ENCODE measurements at regions not wholly inside any gene's neighbourhood (a gene's known extent, or its start where the extent isn't known, plus 50 kb on each side); places are given as distances from the start of the nearest gene placed in this dataset.

DNA sequence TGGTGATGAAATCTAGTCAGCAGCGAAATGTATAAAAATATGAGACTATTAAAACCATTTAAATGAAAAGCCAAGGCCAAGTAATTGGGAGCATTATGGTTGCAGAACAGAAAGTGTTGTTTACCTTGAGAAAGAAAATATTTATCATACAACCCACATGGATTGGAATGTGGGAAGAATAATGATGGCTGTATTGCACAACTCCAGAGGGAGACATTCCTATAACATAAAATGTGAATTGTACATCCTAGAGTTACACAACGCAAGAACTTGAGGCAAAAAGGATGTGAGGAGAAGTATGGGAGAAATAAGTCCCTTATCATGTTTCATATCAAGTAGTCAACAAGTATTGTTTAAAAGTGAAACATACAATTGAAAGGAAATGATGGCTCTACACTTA, 1014.0 kb upstream of the SEMA6A start:
- H3K36me3 ChIP-seq, result no peaks in the 10 kb centered on the region
- WGBS, 5 donors, result 65 to 85% (median 80%) methylated on average over 2 of the region's 2 CpGs
- H3K27me3 ChIP-seq, result no peaks in the 10 kb centered on the region
- no peak for TF ChIP-seq EP300 (IDR thresholded peaks at IDR 0.05)
- TF ChIP-seq, protein P1, sequence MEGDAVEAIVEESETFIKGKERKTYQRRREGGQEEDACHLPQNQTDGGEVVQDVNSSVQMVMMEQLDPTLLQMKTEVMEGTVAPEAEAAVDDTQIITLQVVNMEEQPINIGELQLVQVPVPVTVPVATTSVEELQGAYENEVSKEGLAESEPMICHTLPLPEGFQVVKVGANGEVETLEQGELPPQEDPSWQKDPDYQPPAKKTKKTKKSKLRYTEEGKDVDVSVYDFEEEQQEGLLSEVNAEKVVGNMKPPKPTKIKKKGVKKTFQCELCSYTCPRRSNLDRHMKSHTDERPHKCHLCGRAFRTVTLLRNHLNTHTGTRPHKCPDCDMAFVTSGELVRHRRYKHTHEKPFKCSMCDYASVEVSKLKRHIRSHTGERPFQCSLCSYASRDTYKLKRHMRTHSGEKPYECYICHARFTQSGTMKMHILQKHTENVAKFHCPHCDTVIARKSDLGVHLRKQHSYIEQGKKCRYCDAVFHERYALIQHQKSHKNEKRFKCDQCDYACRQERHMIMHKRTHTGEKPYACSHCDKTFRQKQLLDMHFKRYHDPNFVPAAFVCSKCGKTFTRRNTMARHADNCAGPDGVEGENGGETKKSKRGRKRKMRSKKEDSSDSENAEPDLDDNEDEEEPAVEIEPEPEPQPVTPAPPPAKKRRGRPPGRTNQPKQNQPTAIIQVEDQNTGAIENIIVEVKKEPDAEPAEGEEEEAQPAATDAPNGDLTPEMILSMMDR (IDR thresholded peaks at IDR 0.05), result no peak
- no peak for TF ChIP-seq POLR2A (IDR thresholded peaks at IDR 0.05)
- TF ChIP-seq POLR2AphosphoS5 (IDR thresholded peaks at IDR 0.05), result no peak
- no peak for DNase-seq
- no peak overlapping the region for H3K27ac ChIP-seq
- H3K4me1 ChIP-seq, result no peaks in the 10 kb centered on the region
- H3K9me3 ChIP-seq, result no peaks in the 10 kb centered on the region
- intact Hi-C loops (cut with DNase I; ENCODE audit: low total_unique reads), result no loop called here
- no peak overlapping the region for H3K4me3 ChIP-seq

- no peaks in the 10 kb centered on the region for H3K27me3 ChIP-seq
- no peaks in the 10 kb centered on the region for H3K9me3 ChIP-seq
- intact Hi-C loops (cut with DNase I; ENCODE audit: low total_unique reads), result no loop called here
- WGBS, 5 donors, result 77 to 92% (median 88%) methylated on average over 1 of the region's 1 CpG
- no peak overlapping the region for H3K4me3 ChIP-seq
- no peak for TF ChIP-seq POLR2A (IDR thresholded peaks at IDR 0.05)
- no peak for TF ChIP-seq EP300 (IDR thresholded peaks at IDR 0.05)
- TF ChIP-seq, protein P1 (IDR thresholded peaks at IDR 0.05), result no peak
- TF ChIP-seq POLR2AphosphoS5 (IDR thresholded peaks at IDR 0.05), result no peak
- no peak for DNase-seq
- H3K36me3 ChIP-seq, result no peaks in the 10 kb centered on the region
- no peaks in the 10 kb centered on the region for H3K4me1 ChIP-seq
- H3K27ac ChIP-seq, result no peak overlapping the region
These were observed 1012.5 kb upstream of the SEMA6A start for GRCh38 chr5:117587111-117587510.

DNA sequence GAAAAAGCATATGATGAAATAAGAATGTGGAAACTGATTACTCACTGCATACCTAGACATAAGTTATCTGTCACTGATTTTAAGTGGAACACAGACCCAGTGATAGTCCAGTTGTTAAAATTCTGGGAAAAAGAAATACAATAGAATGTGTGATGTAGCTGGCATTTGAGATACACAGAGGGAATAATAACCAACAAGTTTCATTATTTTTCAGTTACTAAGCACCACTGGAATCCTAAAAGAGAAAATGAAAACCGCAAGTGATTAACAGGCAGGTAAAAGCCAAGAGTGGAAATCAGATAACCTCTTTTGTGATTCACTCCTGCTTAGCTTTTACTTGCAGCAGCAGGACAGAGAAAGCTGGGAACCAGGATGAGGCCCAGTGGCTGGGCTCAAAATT, 994.0 kb upstream of the SEMA6A start:
- H3K4me1 ChIP-seq, result no peaks in the 10 kb centered on the region
- H3K27me3 ChIP-seq, result no peaks in the 10 kb centered on the region
- DNase-seq, result no peak
- WGBS, 5 donors, result 34 to 75% (median 57%) methylated on average over 1 of the region's 1 CpG
- no peaks in the 10 kb centered on the region for H3K36me3 ChIP-seq
- no peak overlapping the region for H3K27ac ChIP-seq
- no peaks in the 10 kb centered on the region for H3K9me3 ChIP-seq
- intact Hi-C loops (cut with DNase I; ENCODE audit: low total_unique reads), result no loop called here
- no peak overlapping the region for H3K4me3 ChIP-seq
- TF ChIP-seq EP300 (IDR thresholded peaks at IDR 0.05), result no peak
- TF ChIP-seq, protein P1 (IDR thresholded peaks at IDR 0.05), result no peak
- TF ChIP-seq POLR2AphosphoS5 (IDR thresholded peaks at IDR 0.05), result no peak
- no peak for TF ChIP-seq POLR2A (IDR thresholded peaks at IDR 0.05)

GRCh38 chr5:117568126-117568525, 993.5 kb upstream of the SEMA6A start:
- WGBS, 5 donors, result 83 to 91% (median 84%) methylated on average over 2 of the region's 2 CpGs
- H3K4me1 ChIP-seq, result no peaks in the 10 kb centered on the region
- DNase-seq, result no peak
- H3K27ac ChIP-seq, result no peak overlapping the region
- H3K4me3 ChIP-seq, result no peak overlapping the region
- H3K36me3 ChIP-seq, result no peaks in the 10 kb centered on the region
- H3K27me3 ChIP-seq, result no peaks in the 10 kb centered on the region
- no peaks in the 10 kb centered on the region for H3K9me3 ChIP-seq
- TF ChIP-seq POLR2A (IDR thresholded peaks at IDR 0.05) (no peak), EP300 (IDR thresholded peaks at IDR 0.05) (no peak), POLR2AphosphoS5 (IDR thresholded peaks at IDR 0.05) (no peak)
- TF ChIP-seq, protein P1 (IDR thresholded peaks at IDR 0.05), result no peak
- intact Hi-C loops (cut with DNase I; ENCODE audit: low total_unique reads), result no loop called here
